ENCODE measurements at regions not wholly inside any gene's neighbourhood (a gene's known extent, or its start where the extent isn't known, plus 50 kb on each side); places are given as distances from the start of the nearest gene placed in this dataset.

DNA sequence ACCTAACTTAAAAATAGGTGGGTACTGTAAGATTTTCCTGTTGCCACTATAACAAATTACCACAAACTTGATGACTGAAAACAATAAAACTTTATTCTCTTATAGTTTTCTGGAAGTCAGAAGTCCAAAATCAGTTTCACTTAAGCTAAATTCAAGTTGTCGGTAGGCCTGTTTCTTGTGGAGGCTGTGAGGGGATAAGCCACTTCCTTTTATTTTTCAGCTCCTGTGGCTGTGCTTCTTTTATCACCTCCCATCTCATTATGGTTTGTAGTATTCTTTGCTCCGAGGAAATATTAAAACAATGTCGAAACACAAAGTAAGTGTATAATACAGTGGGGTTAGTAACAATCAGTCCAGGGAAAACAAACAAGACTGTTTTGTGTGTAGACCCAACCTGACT is 610.5 kb upstream of the TECRL start:
- Histone ChIP-seq H3K36me3 (ENCODE audit: low read depth) (no peaks in the 10 kb centered on the region), H3K27ac (ENCODE audit: poor library complexity, severe bottlenecking) (no peak overlapping the region), H3K27me3 (ENCODE audit: insufficient read depth, poor library complexity, severe bottlenecking) (no peaks in the 10 kb centered on the region), H3K4me3 (ENCODE audit: severe bottlenecking) (no peak overlapping the region), H3K4me1 (ENCODE audit: insufficient read depth, poor library complexity, severe bottlenecking) (no peaks in the 10 kb centered on the region), H3K9me3 (ENCODE audit: severe bottlenecking) (no peaks in the 10 kb centered on the region)
- ATAC-seq (ENCODE audit: low read depth) (no peak), DNase-seq (ENCODE audit: low spot score) (no peak)
- TF ChIP-seq, protein P1, sequence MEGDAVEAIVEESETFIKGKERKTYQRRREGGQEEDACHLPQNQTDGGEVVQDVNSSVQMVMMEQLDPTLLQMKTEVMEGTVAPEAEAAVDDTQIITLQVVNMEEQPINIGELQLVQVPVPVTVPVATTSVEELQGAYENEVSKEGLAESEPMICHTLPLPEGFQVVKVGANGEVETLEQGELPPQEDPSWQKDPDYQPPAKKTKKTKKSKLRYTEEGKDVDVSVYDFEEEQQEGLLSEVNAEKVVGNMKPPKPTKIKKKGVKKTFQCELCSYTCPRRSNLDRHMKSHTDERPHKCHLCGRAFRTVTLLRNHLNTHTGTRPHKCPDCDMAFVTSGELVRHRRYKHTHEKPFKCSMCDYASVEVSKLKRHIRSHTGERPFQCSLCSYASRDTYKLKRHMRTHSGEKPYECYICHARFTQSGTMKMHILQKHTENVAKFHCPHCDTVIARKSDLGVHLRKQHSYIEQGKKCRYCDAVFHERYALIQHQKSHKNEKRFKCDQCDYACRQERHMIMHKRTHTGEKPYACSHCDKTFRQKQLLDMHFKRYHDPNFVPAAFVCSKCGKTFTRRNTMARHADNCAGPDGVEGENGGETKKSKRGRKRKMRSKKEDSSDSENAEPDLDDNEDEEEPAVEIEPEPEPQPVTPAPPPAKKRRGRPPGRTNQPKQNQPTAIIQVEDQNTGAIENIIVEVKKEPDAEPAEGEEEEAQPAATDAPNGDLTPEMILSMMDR (IDR thresholded peaks at IDR 0.05; ENCODE audit: poor library complexity, severe bottlenecking), result no peak

GRCh38 chr4:65018313-65018712 is 609.1 kb upstream of the TECRL start:
- no peak for DNase-seq (ENCODE audit: low spot score)

GRCh38 chr4:65014078-65014477 is 604.8 kb upstream of the TECRL start:
- H3K36me3 ChIP-seq (ENCODE audit: low read depth), result no peaks in the 10 kb centered on the region
- H3K27me3 ChIP-seq (ENCODE audit: insufficient read depth, poor library complexity, severe bottlenecking), result no peaks in the 10 kb centered on the region
- no peak overlapping the region for H3K27ac ChIP-seq (ENCODE audit: poor library complexity, severe bottlenecking)
- no peak overlapping the region for H3K4me3 ChIP-seq (ENCODE audit: severe bottlenecking)
- H3K9me3 ChIP-seq (ENCODE audit: severe bottlenecking), result no peaks in the 10 kb centered on the region
- ATAC-seq (ENCODE audit: low read depth), result no peak
- TF ChIP-seq, protein P1 (IDR thresholded peaks at IDR 0.05; ENCODE audit: poor library complexity, severe bottlenecking), result no peak
- no peaks in the 10 kb centered on the region for H3K4me1 ChIP-seq (ENCODE audit: insufficient read depth, poor library complexity, severe bottlenecking)
- no peak for DNase-seq (ENCODE audit: low spot score)

More at GRCh38 chr4:65018313-65018712, 609.1 kb upstream of the TECRL start:
- H3K4me3 ChIP-seq (ENCODE audit: severe bottlenecking), result no peak overlapping the region
- TF ChIP-seq, protein P1 (IDR thresholded peaks at IDR 0.05; ENCODE audit: poor library complexity, severe bottlenecking), result no peak
- H3K36me3 ChIP-seq (ENCODE audit: low read depth), result no peaks in the 10 kb centered on the region
- no peaks in the 10 kb centered on the region for H3K9me3 ChIP-seq (ENCODE audit: severe bottlenecking)
- no peaks in the 10 kb centered on the region for H3K27me3 ChIP-seq (ENCODE audit: insufficient read depth, poor library complexity, severe bottlenecking)
- no peak for ATAC-seq (ENCODE audit: low read depth)
- no peaks in the 10 kb centered on the region for H3K4me1 ChIP-seq (ENCODE audit: insufficient read depth, poor library complexity, severe bottlenecking)
- no peak overlapping the region for H3K27ac ChIP-seq (ENCODE audit: poor library complexity, severe bottlenecking)

DNA sequence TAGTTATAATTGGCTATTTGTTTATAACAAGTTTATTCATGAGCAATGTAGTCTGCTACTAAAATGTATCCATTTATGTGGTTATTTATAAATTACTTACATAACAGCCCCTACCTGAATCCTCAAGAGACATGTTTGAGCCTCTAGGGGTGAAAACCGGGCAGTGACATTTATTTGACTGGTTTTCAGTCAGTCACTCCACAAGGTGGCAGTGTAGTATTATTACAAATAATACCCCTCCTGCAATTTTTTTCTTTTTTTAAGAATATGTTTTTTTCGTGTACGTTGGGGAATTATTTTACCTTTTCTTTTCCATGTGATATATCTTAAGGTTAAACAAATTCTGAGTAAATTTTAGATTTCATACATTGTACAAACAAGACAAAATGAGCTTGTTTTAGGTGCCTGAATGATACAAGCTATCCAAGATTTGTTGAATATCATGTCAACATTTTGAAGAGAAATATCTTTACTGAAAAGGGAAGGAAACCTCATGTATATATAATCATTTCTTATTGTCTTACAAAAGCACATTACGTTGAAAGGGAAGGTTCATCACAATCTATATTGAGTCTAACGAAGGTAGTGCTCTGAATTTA is 598.7 kb upstream of the TECRL start:
- H3K4me1 ChIP-seq (ENCODE audit: insufficient read depth, poor library complexity, severe bottlenecking), result no peaks in the 10 kb centered on the region
- no peak overlapping the region for H3K27ac ChIP-seq (ENCODE audit: poor library complexity, severe bottlenecking)
- no peaks in the 10 kb centered on the region for H3K27me3 ChIP-seq (ENCODE audit: insufficient read depth, poor library complexity, severe bottlenecking)
- H3K36me3 ChIP-seq (ENCODE audit: low read depth), result no peaks in the 10 kb centered on the region
- no peak overlapping the region for H3K4me3 ChIP-seq (ENCODE audit: severe bottlenecking)
- ATAC-seq (ENCODE audit: low read depth) (peak; percentile 58; the same call in 1 of the 3 replicates), DNase-seq (ENCODE audit: low spot score) (no peak)
- TF ChIP-seq, protein P1 (IDR thresholded peaks at IDR 0.05; ENCODE audit: poor library complexity, severe bottlenecking), result peak; percentile 81
- H3K9me3 ChIP-seq (ENCODE audit: severe bottlenecking), result no peaks in the 10 kb centered on the region

DNA sequence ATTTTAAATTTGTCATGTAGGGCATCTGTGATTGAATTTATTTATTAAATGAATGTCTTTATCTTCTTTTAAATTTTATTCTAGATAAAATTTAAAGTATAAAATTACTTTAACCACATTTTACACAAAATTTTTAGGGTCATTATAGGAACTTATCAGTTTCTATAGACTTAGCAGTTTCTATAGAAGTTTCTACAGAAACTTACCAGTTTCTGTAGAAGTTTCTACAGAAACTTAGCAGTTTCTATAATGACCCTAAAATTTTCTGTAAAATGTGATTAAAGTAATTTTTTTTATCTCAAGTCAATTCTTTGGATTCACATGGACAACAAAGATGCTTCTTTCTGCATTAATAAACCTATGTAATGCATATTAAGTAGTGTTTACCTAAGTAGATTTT is 565.9 kb upstream of the TECRL start:
- no peaks in the 10 kb centered on the region for H3K4me1 ChIP-seq (ENCODE audit: insufficient read depth, poor library complexity, severe bottlenecking)
- TF ChIP-seq, protein P1 (IDR thresholded peaks at IDR 0.05; ENCODE audit: poor library complexity, severe bottlenecking), result no peak
- ATAC-seq (ENCODE audit: low read depth) (no peak), DNase-seq (ENCODE audit: low spot score) (no peak)
- H3K36me3 ChIP-seq (ENCODE audit: low read depth), result no peaks in the 10 kb centered on the region
- H3K9me3 ChIP-seq (ENCODE audit: severe bottlenecking), result no peaks in the 10 kb centered on the region
- no peaks in the 10 kb centered on the region for H3K27me3 ChIP-seq (ENCODE audit: insufficient read depth, poor library complexity, severe bottlenecking)
- H3K4me3 ChIP-seq (ENCODE audit: severe bottlenecking), result no peak overlapping the region
- H3K27ac ChIP-seq (ENCODE audit: poor library complexity, severe bottlenecking), result no peak overlapping the region
